Natural killer cell (primary cell): ENCODE measurements at regions not wholly inside any gene's neighbourhood (a gene's known extent, or its start where the extent isn't known, plus 50 kb on each side); places are given as distances from the start of the nearest gene placed in this dataset.

ENCODE experiments used
- ATAC-seq, 3 donors: fragments of 150-1000 bp in 2 of 3; fragments of 200-7000 bp in 1 of 3; cut with Tn5 transposase; 1 replicate in 1 of 3; 2 replicates in 2 of 3; pipeline ENCODE4 v1.10.0; 2021; ENCODE audit warnings: mild to moderate bottlenecking in 2 of 3, moderate library complexity in 2 of 3
- DNase-seq, 2 donors: peaks; one replicate each; pipeline versions ENCODE4 v3.0.0 to v3.0.0-alpha.2; 2013 to 2021; ENCODE audit warnings: mixed read lengths in 1 of 2
- H3K27ac ChIP-seq: one replicate; pipeline ENCODE4 v1.5.1; 2013; ENCODE audit warnings: mild to moderate bottlenecking, low read length
- H3K27me3 ChIP-seq: one replicate; pipeline ENCODE4 v1.6.1; 2013; ENCODE audit warnings: low read length; ENCODE audit not compliant: control insufficient read depth, insufficient read depth
- H3K36me3 ChIP-seq: one replicate; pipeline ENCODE4 v1.6.1; 2013; ENCODE audit warnings: low read length; ENCODE audit not compliant: control insufficient read depth, insufficient read depth
- H3K4me1 ChIP-seq: one replicate; pipeline ENCODE4 v1.6.1; 2013; ENCODE audit warnings: low read length; ENCODE audit not compliant: control insufficient read depth, insufficient read depth
- H3K4me3 ChIP-seq: one replicate; pipeline ENCODE4 v1.5.1; 2013; ENCODE audit warnings: low read length
- H3K9me3 ChIP-seq: one replicate; pipeline ENCODE4 v1.6.1; 2013; ENCODE audit warnings: low read length; ENCODE audit not compliant: control insufficient read depth, insufficient read depth
- H3K27ac Mint-ChIP-seq, 2 donors: one replicate each; pipeline ENCODE4 v1.8.0; 2022; ENCODE audit warnings: mild to moderate bottlenecking in 2 of 2, mixed read lengths in 2 of 2, moderate library complexity in 1 of 2
- H3K27me3 Mint-ChIP-seq, 2 donors: one replicate each; pipeline ENCODE4 v1.8.0; 2022; ENCODE audit warnings: low read depth in 2 of 2, mixed read lengths in 2 of 2
- H3K36me3 Mint-ChIP-seq: one replicate; pipeline ENCODE4 v1.8.0; 2022; ENCODE audit warnings: mixed read lengths
- H3K4me1 Mint-ChIP-seq, 2 donors: one replicate each; pipeline ENCODE4 v1.8.0; 2022; ENCODE audit warnings: mixed read lengths in 2 of 2
- H3K4me3 Mint-ChIP-seq: one replicate; pipeline ENCODE4 v1.8.0; 2022; ENCODE audit warnings: mild to moderate bottlenecking, moderate library complexity, mixed read lengths
- H3K9me3 Mint-ChIP-seq, 2 donors: one replicate each; pipeline ENCODE4 v1.8.0; 2022; ENCODE audit warnings: mixed read lengths in 2 of 2
- CTCF ChIP-seq: fragments of 200-600 bp; IDR thresholded peaks from one replicate; pipeline ENCODE4 v1.8.0; 2022; ENCODE audit warnings: antibody characterized with exemption
- WGBS: methylation state at CpG from one replicate; pipeline ENCODE4 v1.1.7; 2013; ENCODE audit warnings: missing lambda C conversion rate; ENCODE audit not compliant: insufficient coverage; 5-methylcytosine and 5-hydroxymethylcytosine counted together
- intact Hi-C: fragments of 100-400 bp; cut with micrococcal nuclease; formaldehyde crosslinking; loops from one replicate; pipeline ENCODE4 v1.14.2; 2022

DNA sequence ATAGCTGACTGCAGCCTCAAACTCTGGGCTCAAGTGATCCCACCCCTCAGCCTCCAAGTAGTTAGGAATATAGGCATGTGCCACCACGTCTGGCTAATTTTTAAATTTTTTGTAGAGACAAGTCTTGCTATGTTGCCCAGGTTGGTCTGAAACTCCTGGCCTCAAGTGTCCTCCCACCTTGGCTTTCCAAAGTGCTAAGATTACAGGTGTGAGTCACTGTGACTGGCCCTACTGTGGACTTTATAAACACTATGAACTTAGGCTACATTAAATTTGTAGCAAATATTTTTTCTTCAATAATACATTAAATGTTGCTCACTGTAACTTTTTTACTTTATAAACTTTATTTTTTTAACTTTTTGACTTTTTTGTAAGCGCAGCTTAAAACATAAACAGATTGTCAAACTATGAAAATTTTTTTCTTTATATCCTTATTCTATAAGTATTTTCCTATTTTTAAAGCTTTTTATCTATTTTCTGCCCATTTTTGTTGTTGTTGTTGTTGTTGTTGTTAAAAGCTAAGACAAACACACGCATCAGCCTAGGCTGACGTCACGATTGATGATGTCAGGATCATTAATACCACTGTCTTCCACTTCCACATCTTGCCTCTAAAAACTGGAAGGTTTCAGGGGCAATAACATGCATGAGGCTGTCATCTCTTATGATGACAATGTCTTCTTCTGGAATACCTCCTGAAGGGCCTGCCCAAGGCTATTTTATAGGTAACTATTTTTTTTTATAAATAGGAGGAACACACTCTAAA lies 204.2 kb downstream of the KLF5 start:
- DNase-seq = no peak
- TF ChIP-seq CTCF = no peak

DNA sequence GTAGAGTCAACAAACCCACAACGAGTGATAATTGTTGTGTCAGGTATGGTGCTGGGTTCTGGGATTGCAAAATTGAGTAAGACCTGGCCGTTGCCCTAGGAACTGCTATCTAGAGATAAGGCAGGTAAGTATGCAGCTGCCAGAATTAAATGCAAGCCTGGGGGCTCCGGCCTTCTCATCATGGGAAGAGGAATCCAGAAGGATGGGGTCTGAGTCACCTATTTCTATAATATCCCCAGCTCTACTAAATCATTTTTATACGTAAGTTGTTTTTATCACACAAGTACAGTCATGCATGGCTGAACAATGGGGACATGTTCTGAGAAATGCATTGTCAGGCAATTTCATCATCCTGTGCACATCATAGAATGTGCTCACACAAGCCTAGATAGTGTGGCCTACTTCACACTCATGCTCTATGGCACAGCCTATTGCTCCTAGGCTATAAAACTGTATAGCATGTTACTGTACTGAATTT lies 203.0 kb downstream of the KLF5 start:
- no peaks in the 10 kb centered on the region for H3K9me3 Mint-ChIP-seq
- no peaks in the 10 kb centered on the region for H3K27me3 ChIP-seq
- intact Hi-C loops = no loop called here
- no peak overlapping the region for H3K27ac Mint-ChIP-seq
- no peak overlapping the region for H3K4me3 Mint-ChIP-seq
- H3K4me1 Mint-ChIP-seq = no peaks in the 10 kb centered on the region
- no peak overlapping the region for H3K27ac ChIP-seq
- no peak for TF ChIP-seq CTCF
- peaks cover 2 to 15% of the 10 kb centered on the region in 2 donors for H3K27me3 Mint-ChIP-seq
- ATAC-seq (peak in 1 of 3 donors; percentile 70), DNase-seq (no peak)
- 78% methylated on average over 2 of the region's 4 CpGs for WGBS
- no peaks in the 10 kb centered on the region for H3K4me1 ChIP-seq
- no peaks in the 10 kb centered on the region for H3K36me3 ChIP-seq
- no peaks in the 10 kb centered on the region for H3K9me3 ChIP-seq
- H3K36me3 Mint-ChIP-seq = no peaks in the 10 kb centered on the region
- no peak overlapping the region for H3K4me3 ChIP-seq

More for the DNA sequence above, 204.2 kb downstream of the KLF5 start:
- no peak overlapping the region for H3K27ac Mint-ChIP-seq
- H3K4me3 Mint-ChIP-seq = no peak overlapping the region
- no peaks in the 10 kb centered on the region for H3K27me3 ChIP-seq
- no peaks in the 10 kb centered on the region for H3K36me3 Mint-ChIP-seq
- intact Hi-C loops = no loop called here
- H3K4me3 ChIP-seq = no peak overlapping the region
- WGBS = 78% methylated on average over 4 of the region's 5 CpGs
- H3K9me3 Mint-ChIP-seq = no peaks in the 10 kb centered on the region
- no peaks in the 10 kb centered on the region for H3K36me3 ChIP-seq
- peaks cover 2 to 9% of the 10 kb centered on the region in 2 donors for H3K27me3 Mint-ChIP-seq
- H3K4me1 Mint-ChIP-seq = no peaks in the 10 kb centered on the region
- no peaks in the 10 kb centered on the region for H3K9me3 ChIP-seq
- H3K4me1 ChIP-seq = no peaks in the 10 kb centered on the region
- no peak for ATAC-seq
- H3K27ac ChIP-seq = no peak overlapping the region

DNA sequence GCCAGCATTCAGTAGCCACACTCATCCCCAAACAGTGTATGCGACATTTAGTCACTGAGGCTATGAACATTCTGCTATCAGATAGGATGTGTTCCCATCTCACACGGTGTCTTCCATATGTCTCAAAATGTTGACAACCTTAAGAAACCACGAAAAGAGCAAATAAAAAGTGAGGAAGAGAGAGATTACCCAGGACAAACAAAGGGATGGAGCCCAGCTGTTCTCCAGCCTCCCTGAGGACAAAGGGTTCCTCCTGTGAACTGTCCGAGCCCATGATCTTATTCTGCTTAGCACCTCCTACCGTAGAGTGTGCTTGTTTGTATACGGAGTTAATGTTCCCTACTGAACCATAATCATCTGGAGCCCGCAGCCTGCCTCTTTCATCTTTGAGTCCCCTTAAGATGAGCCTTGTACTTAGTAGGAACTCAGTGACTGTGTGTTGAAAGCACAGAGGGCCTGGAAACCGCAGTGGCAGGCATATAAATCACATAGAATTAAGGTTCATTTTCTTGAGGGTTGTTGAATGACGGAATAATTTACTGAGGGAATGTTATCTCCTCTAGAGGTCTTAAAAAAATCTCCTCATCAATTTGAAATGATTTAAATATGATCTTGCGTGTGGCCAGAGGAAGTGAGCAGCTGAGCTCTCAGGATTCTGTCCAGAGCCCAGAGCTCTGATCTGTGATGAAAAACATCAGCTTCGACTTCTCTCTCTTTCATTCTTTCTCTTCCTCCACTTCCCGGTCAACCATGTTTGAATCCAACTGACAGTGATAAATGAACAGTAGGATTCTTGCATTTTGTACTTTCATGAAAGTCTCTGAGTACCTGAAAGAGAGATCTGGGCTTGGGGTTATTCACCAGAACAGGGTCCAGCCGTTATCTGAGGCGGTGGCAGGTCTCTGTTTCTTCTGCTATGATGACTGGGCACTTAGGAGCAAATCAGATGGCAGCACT lies 200.5 kb downstream of the KLF5 start:
- intact Hi-C loops = no loop called here
- no peak for DNase-seq
- Histone ChIP-seq H3K4me1 (no peaks in the 10 kb centered on the region), H3K4me3 (no peak overlapping the region), H3K9me3 (no peaks in the 10 kb centered on the region), H3K36me3 (no peaks in the 10 kb centered on the region), H3K27ac (no peak overlapping the region), H3K27me3 (no peaks in the 10 kb centered on the region)
- H3K27me3 Mint-ChIP-seq = peaks cover 2 to 15% of the 10 kb centered on the region in 2 donors
- H3K9me3 Mint-ChIP-seq = no peaks in the 10 kb centered on the region
- WGBS = 82% methylated on average over 12 of the region's 14 CpGs
- H3K4me1 Mint-ChIP-seq = no peaks in the 10 kb centered on the region
- TF ChIP-seq CTCF = no peak
- no peak for ATAC-seq
- H3K36me3 Mint-ChIP-seq = no peaks in the 10 kb centered on the region
- no peak overlapping the region for H3K4me3 Mint-ChIP-seq
- H3K27ac Mint-ChIP-seq = no peak overlapping the region
